Neural cell (in vitro differentiated cells): ENCODE measurements at regions not wholly inside any gene's neighbourhood (a gene's known extent, or its start where the extent isn't known, plus 50 kb on each side); places are given as distances from the start of the nearest gene placed in this dataset.

ENCODE experiments used
- H2AFZ ChIP-seq: fragments of 200-600, 300-800 bp; sonication (generic), shearing (Covaris generic); 2 replicates; pipeline ENCODE4 v1.6.0; 2014; ENCODE audit warnings: low read depth, mild to moderate bottlenecking, antibody characterized with exemption, low read length, moderate library complexity
- H3F3A ChIP-seq: fragments of 200-600 bp; shearing (Covaris generic); 2 replicates; pipeline ENCODE4 v1.6.1; 2016; ENCODE audit warnings: mild to moderate bottlenecking, moderate library complexity, mixed read lengths, antibody characterized with exemption, low read length; ENCODE audit not compliant: insufficient read depth, poor library complexity, severe bottlenecking
- H3K27ac ChIP-seq: fragments of 200-600, 300-800 bp; sonication (generic), shearing (Covaris generic); 2 replicates; pipeline ENCODE4 v1.5.1; 2014; ENCODE audit warnings: mild to moderate bottlenecking, low read length, moderate library complexity
- H3K27me3 ChIP-seq: fragments of 300-800, 200-600 bp; sonication (generic), shearing (Covaris generic); 2 replicates; pipeline ENCODE4 v1.6.0; 2014; ENCODE audit warnings: mild to moderate bottlenecking, low read depth, low read length, moderate library complexity; ENCODE audit not compliant: insufficient read depth
- H3K36me3 ChIP-seq: fragments of 300-800, 200-600 bp; sonication (generic), shearing (Covaris generic); 2 replicates; pipeline ENCODE4 v1.5.1; 2014; ENCODE audit warnings: mild to moderate bottlenecking, antibody characterized with exemption, low read length, moderate library complexity; ENCODE audit not compliant: insufficient read depth
- H3K4me2 ChIP-seq: fragments of 300-800, 200-600 bp; sonication (generic), shearing (Covaris generic); 2 replicates; pipeline ENCODE4 v1.6.0; 2014; ENCODE audit warnings: mild to moderate bottlenecking, low read length
- H3K4me3 ChIP-seq: fragments of 300-800, 200-600 bp; sonication (generic), shearing (Covaris generic); 2 replicates; pipeline ENCODE4 v1.5.1; 2014; ENCODE audit warnings: mild to moderate bottlenecking, low read length, moderate library complexity
- H3K79me2 ChIP-seq: fragments of 200-600 bp; shearing (Covaris generic); replicated peaks from 2 replicates; pipeline ENCODE4 v1.6.0; 2014; ENCODE audit warnings: mild to moderate bottlenecking, low read length, moderate library complexity; ENCODE audit not compliant: insufficient read depth
- H3K9ac ChIP-seq: fragments of 300-800, 200-600 bp; sonication (generic), shearing (Covaris generic); 2 replicates; pipeline ENCODE4 v1.6.1; 2016; ENCODE audit warnings: mild to moderate bottlenecking, low read length, mixed read lengths
- H3K9me2 ChIP-seq: fragments of 200-600 bp; shearing (Covaris generic); 2 replicates; pipeline ENCODE4 v1.6.1; 2016; ENCODE audit warnings: mild to moderate bottlenecking, low read length, mixed read lengths; ENCODE audit not compliant: insufficient read depth
- H3K9me3 ChIP-seq: fragments of 200-600, 300-800 bp; sonication (generic), shearing (Covaris generic); 2 replicates; pipeline ENCODE4 v1.6.1; 2016; ENCODE audit warnings: mild to moderate bottlenecking, mixed run types, low read length, moderate library complexity, mixed read lengths
- H4K20me1 ChIP-seq: fragments of 200-600 bp; shearing (Covaris generic); 2 replicates; pipeline ENCODE4 v1.6.1; 2016; ENCODE audit warnings: mild to moderate bottlenecking, mixed run types; ENCODE audit not compliant: insufficient read depth
- EP300 ChIP-seq: fragments of 450-650 bp; conservative IDR thresholded peaks from 2 replicates; pipeline ENCODE4 v1.6.1; 2014; ENCODE audit warnings: antibody characterized with exemption, mild to moderate bottlenecking, moderate library complexity; ENCODE audit not compliant: poor library complexity, severe bottlenecking
- EZH2 ChIP-seq: fragments of 200-600, 300-800 bp; shearing (Covaris generic), sonication (generic); IDR thresholded peaks from 2 replicates; pipeline ENCODE4 v1.6.1; 2014; ENCODE audit warnings: antibody characterized with exemption, low read length, borderline replicate concordance, mild to moderate bottlenecking; ENCODE audit not compliant: insufficient read depth, poor library complexity, severe bottlenecking
- MXI1 ChIP-seq: fragments of 450-650 bp; conservative IDR thresholded peaks from 2 replicates; pipeline ENCODE4 v1.6.1; 2014; ENCODE audit warnings: antibody characterized with exemption, mild to moderate bottlenecking; ENCODE audit not compliant: poor library complexity, severe bottlenecking
- POLR2AphosphoS5 ChIP-seq: IDR thresholded peaks from 2 replicates; pipeline ENCODE4 v1.6.1; 2012
- RAD21 ChIP-seq: fragments of 450-650 bp; conservative IDR thresholded peaks from 2 replicates; pipeline ENCODE4 v1.6.1; 2014; ENCODE audit warnings: antibody characterized with exemption, mild to moderate bottlenecking, moderate library complexity
- SMC3 ChIP-seq: fragments of 450-650 bp; conservative IDR thresholded peaks from 2 replicates; pipeline ENCODE4 v1.6.1; 2014; ENCODE audit warnings: antibody characterized with exemption, mild to moderate bottlenecking, moderate library complexity; ENCODE audit not compliant: poor library complexity
- TAF1 ChIP-seq: IDR thresholded peaks from 2 replicates; pipeline ENCODE4 v1.6.1; 2012; ENCODE audit warnings: low read depth
- TF ChIP-seq, protein P1 (sequence below): fragments of 450-650 bp; IDR thresholded peaks from 2 replicates; pipeline ENCODE4 v1.5.1; 2014; ENCODE audit warnings: antibody characterized with exemption, mild to moderate bottlenecking, moderate library complexity; ENCODE audit not compliant: poor library complexity, severe bottlenecking
- TF ChIP-seq, protein P2 (sequence below): IDR thresholded peaks from 2 replicates; pipeline ENCODE4 v1.6.1; 2012; ENCODE audit warnings: borderline replicate concordance

DNA sequence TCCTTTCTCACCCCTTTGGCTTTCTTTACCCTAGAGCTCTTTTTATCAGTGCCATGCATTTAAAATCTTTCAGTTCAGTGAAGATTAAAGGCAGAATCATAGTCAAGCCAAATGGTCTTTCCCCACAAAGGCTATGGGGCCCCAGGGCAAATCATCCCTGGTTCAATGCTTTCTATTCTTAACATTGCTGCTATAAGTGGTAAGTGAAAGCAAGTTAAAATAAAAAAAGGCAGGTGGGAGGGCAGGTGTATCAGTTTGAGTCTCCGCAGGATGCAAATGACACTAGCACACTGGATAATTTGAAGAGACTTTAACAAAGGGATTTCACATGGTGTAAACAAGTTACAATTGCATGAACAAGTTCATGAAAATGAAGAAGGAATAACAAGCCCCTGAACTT, 757.4 kb downstream of the SATB2 start:
- H3K27me3 ChIP-seq: no peaks in the 10 kb centered on the region
- H3K9me2 ChIP-seq: no peaks in the 10 kb centered on the region
- no peaks in the 10 kb centered on the region for H3K36me3 ChIP-seq
- no peak overlapping the region for H3K27ac ChIP-seq
- H3K4me3 ChIP-seq: no peak overlapping the region
- H4K20me1 ChIP-seq: no peaks in the 10 kb centered on the region
- TF ChIP-seq POLR2AphosphoS5: no peak
- TF ChIP-seq, protein P1, sequence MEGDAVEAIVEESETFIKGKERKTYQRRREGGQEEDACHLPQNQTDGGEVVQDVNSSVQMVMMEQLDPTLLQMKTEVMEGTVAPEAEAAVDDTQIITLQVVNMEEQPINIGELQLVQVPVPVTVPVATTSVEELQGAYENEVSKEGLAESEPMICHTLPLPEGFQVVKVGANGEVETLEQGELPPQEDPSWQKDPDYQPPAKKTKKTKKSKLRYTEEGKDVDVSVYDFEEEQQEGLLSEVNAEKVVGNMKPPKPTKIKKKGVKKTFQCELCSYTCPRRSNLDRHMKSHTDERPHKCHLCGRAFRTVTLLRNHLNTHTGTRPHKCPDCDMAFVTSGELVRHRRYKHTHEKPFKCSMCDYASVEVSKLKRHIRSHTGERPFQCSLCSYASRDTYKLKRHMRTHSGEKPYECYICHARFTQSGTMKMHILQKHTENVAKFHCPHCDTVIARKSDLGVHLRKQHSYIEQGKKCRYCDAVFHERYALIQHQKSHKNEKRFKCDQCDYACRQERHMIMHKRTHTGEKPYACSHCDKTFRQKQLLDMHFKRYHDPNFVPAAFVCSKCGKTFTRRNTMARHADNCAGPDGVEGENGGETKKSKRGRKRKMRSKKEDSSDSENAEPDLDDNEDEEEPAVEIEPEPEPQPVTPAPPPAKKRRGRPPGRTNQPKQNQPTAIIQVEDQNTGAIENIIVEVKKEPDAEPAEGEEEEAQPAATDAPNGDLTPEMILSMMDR: no peak
- TF ChIP-seq TAF1: no peak
- TF ChIP-seq EZH2: no peak
- TF ChIP-seq RAD21: no peak
- TF ChIP-seq SMC3: no peak
- TF ChIP-seq MXI1: no peak
- TF ChIP-seq EP300: no peak
- TF ChIP-seq, protein P2, sequence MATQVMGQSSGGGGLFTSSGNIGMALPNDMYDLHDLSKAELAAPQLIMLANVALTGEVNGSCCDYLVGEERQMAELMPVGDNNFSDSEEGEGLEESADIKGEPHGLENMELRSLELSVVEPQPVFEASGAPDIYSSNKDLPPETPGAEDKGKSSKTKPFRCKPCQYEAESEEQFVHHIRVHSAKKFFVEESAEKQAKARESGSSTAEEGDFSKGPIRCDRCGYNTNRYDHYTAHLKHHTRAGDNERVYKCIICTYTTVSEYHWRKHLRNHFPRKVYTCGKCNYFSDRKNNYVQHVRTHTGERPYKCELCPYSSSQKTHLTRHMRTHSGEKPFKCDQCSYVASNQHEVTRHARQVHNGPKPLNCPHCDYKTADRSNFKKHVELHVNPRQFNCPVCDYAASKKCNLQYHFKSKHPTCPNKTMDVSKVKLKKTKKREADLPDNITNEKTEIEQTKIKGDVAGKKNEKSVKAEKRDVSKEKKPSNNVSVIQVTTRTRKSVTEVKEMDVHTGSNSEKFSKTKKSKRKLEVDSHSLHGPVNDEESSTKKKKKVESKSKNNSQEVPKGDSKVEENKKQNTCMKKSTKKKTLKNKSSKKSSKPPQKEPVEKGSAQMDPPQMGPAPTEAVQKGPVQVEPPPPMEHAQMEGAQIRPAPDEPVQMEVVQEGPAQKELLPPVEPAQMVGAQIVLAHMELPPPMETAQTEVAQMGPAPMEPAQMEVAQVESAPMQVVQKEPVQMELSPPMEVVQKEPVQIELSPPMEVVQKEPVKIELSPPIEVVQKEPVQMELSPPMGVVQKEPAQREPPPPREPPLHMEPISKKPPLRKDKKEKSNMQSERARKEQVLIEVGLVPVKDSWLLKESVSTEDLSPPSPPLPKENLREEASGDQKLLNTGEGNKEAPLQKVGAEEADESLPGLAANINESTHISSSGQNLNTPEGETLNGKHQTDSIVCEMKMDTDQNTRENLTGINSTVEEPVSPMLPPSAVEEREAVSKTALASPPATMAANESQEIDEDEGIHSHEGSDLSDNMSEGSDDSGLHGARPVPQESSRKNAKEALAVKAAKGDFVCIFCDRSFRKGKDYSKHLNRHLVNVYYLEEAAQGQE: no peak
- no peak overlapping the region for H3K9ac ChIP-seq
- H3K9me3 ChIP-seq: no peaks in the 10 kb centered on the region
- no peak overlapping the region for H3K4me2 ChIP-seq
- H2AFZ ChIP-seq: no peak overlapping the region
- H3K79me2 ChIP-seq: no peaks in the 10 kb centered on the region
- no peaks in the 10 kb centered on the region for H3F3A ChIP-seq

DNA sequence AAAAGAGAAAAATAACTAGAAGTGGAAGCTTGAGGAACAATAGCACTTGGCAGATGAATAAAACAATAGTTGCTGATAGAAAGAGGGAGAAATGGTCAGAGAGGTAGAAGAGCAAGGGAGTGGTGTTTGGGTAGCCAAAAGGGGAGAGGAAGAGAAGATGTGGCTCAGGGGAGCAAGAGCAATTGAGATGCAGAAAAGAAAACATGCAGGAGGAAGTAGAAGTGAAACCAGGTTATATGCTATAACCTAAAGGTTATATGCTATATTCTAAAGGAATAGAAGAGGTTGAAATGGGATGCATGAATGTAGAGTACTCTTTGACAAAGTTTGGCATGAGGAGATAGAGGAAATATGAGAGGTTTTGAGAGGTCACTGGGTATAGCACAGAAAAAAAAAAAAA, 759.5 kb downstream of the SATB2 start:
- no peak for TF ChIP-seq TAF1
- no peak for TF ChIP-seq RAD21
- no peak for TF ChIP-seq EP300
- TF ChIP-seq EZH2: no peak
- TF ChIP-seq MXI1: no peak
- TF ChIP-seq SMC3: no peak
- no peak for TF ChIP-seq POLR2AphosphoS5
- TF ChIP-seq, protein P2: no peak
- TF ChIP-seq, protein P1: no peak
- H3K36me3 ChIP-seq: no peaks in the 10 kb centered on the region
- no peak overlapping the region for H2AFZ ChIP-seq
- no peaks in the 10 kb centered on the region for H3K79me2 ChIP-seq
- no peak overlapping the region for H3K27ac ChIP-seq
- H3K9me2 ChIP-seq: no peaks in the 10 kb centered on the region
- H3K9ac ChIP-seq: no peak overlapping the region
- no peaks in the 10 kb centered on the region for H4K20me1 ChIP-seq
- H3K4me2 ChIP-seq: no peak overlapping the region
- no peaks in the 10 kb centered on the region for H3K9me3 ChIP-seq
- no peaks in the 10 kb centered on the region for H3F3A ChIP-seq
- H3K27me3 ChIP-seq: no peaks in the 10 kb centered on the region
- no peak overlapping the region for H3K4me3 ChIP-seq
